OCI-LY1 (cell line): ENCODE measurements at regions not wholly inside any gene's neighbourhood (a gene's known extent, or its start where the extent isn't known, plus 50 kb on each side); places are given as distances from the start of the nearest gene placed in this dataset.

Source experiments
- EZH2 ChIP-seq: fragments of 200-600 bp; sonication (generic), shearing (Covaris generic); IDR thresholded peaks from 2 replicates; pipeline ENCODE4 v1.8.0; 2017; ENCODE audit warnings: borderline replicate concordance, mixed run types, mild to moderate bottlenecking, antibody characterized with exemption, low read length, moderate library complexity, mixed read lengths
- TF ChIP-seq, protein P1 (sequence below): fragments of 200-600 bp; sonication (generic), shearing (Covaris generic); IDR thresholded peaks from 2 replicates; pipeline ENCODE4 v1.5.1; 2017; ENCODE audit warnings: mild to moderate bottlenecking, antibody characterized with exemption, low read length, moderate library complexity, mixed read lengths

GRCh38 chr13:90956031-90956430 is 391.5 kb upstream of the MIR17HG start:
- TF ChIP-seq, protein P1, sequence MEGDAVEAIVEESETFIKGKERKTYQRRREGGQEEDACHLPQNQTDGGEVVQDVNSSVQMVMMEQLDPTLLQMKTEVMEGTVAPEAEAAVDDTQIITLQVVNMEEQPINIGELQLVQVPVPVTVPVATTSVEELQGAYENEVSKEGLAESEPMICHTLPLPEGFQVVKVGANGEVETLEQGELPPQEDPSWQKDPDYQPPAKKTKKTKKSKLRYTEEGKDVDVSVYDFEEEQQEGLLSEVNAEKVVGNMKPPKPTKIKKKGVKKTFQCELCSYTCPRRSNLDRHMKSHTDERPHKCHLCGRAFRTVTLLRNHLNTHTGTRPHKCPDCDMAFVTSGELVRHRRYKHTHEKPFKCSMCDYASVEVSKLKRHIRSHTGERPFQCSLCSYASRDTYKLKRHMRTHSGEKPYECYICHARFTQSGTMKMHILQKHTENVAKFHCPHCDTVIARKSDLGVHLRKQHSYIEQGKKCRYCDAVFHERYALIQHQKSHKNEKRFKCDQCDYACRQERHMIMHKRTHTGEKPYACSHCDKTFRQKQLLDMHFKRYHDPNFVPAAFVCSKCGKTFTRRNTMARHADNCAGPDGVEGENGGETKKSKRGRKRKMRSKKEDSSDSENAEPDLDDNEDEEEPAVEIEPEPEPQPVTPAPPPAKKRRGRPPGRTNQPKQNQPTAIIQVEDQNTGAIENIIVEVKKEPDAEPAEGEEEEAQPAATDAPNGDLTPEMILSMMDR, result no peak
- TF ChIP-seq EZH2, result no peak
